Midbrain (tissue), 1 donor: ENCODE measurements at regions not wholly inside any gene's neighbourhood (a gene's known extent, or its start where the extent isn't known, plus 50 kb on each side); places are given as distances from the start of the nearest gene placed in this dataset.
A peak's percentile ranks its signal among the peaks of the same experiment; 100 is the strongest.

ENCODE experiments used
- DNase-seq: peaks from one replicate; lab custom pipeline; 2025; lab: John Stamatoyannopoulos, UW

- DNase-seq: no peak
Observed at GRCh38 chr13:22235285-22235949, 564.5 kb downstream of the FGF9 start.

- peak; percentile 5 for DNase-seq
Observed at GRCh38 chr13:22235950-22236290, 565.0 kb downstream of the FGF9 start.

GRCh38 chr13:22238269-22238668 lies 567.4 kb downstream of the FGF9 start:
- no peak for DNase-seq

- DNase-seq: no peak
Observed at GRCh38 chr13:22240716-22241115, 569.8 kb downstream of the FGF9 start.

GRCh38 chr13:22243469-22244163 lies 572.7 kb downstream of the FGF9 start:
- DNase-seq: no peak

- DNase-seq: no peak
Observed at GRCh38 chr13:22252281-22252830, 581.5 kb downstream of the FGF9 start.

- DNase-seq: no peak
Observed at GRCh38 chr13:22253107-22253506, 582.2 kb downstream of the FGF9 start.

- DNase-seq: no peak
Observed at GRCh38 chr13:22256111-22256639, 585.3 kb downstream of the FGF9 start.

GRCh38 chr13:22262001-22262885 lies 591.4 kb downstream of the FGF9 start:
- no peak for DNase-seq

GRCh38 chr13:22263185-22263584 lies 592.3 kb downstream of the FGF9 start:
- DNase-seq: no peak

- no peak for DNase-seq
Observed at GRCh38 chr13:22265563-22265962, 594.7 kb downstream of the FGF9 start.

GRCh38 chr13:22270881-22271280 lies 600.0 kb downstream of the FGF9 start:
- DNase-seq: no peak

GRCh38 chr13:22271903-22272302 lies 601.0 kb downstream of the FGF9 start:
- no peak for DNase-seq

GRCh38 chr13:22275393-22275792 lies 604.5 kb downstream of the FGF9 start:
- no peak for DNase-seq

GRCh38 chr13:22276616-22277015 lies 605.7 kb downstream of the FGF9 start:
- no peak for DNase-seq

- DNase-seq: peak; percentile 21
Observed at GRCh38 chr13:22278336-22278929, 607.6 kb downstream of the FGF9 start.

- DNase-seq: no peak
Observed at GRCh38 chr13:22285867-22286266, 615.0 kb downstream of the FGF9 start.

- DNase-seq: no peak
Observed at GRCh38 chr13:22286338-22286737, 615.5 kb downstream of the FGF9 start.

- DNase-seq: no peak
Observed at GRCh38 chr13:22287343-22287920, 616.6 kb downstream of the FGF9 start.

GRCh38 chr13:22288496-22288895 lies 617.6 kb downstream of the FGF9 start:
- no peak for DNase-seq

- DNase-seq: no peak
Observed at GRCh38 chr13:22289711-22290110, 618.8 kb downstream of the FGF9 start.

- DNase-seq: no peak
Observed at GRCh38 chr13:22298530-22298929, 627.7 kb downstream of the FGF9 start.
